Chondrocyte (in vitro differentiated cells): ENCODE measurements at regions not wholly inside any gene's neighbourhood (a gene's known extent, or its start where the extent isn't known, plus 50 kb on each side); places are given as distances from the start of the nearest gene placed in this dataset.

Source experiments
- DNase-seq: peaks from one replicate; pipeline ENCODE4 v3.0.0; 2021; ENCODE audit warnings: mixed read lengths, low spot score
- H3K27ac Mint-ChIP-seq: one replicate; pipeline ENCODE4 v1.8.0; 2021; ENCODE audit warnings: mild to moderate bottlenecking, moderate library complexity, mixed read lengths; ENCODE audit not compliant: unreplicated experiment
- H3K27me3 Mint-ChIP-seq: 2 replicates; pipeline ENCODE4 v1.8.0; 2021; ENCODE audit warnings: low read depth, mixed read lengths
- H3K36me3 Mint-ChIP-seq: 2 replicates; pipeline ENCODE4 v1.8.0; 2021; ENCODE audit warnings: low read depth, mixed read lengths
- H3K4me1 Mint-ChIP-seq: 2 replicates; pipeline ENCODE4 v1.8.0; 2021; ENCODE audit warnings: low read depth, mild to moderate bottlenecking, mixed read lengths
- H3K4me3 Mint-ChIP-seq: one replicate; pipeline ENCODE4 v1.8.0; 2021; ENCODE audit warnings: mild to moderate bottlenecking, moderate library complexity, mixed read lengths; ENCODE audit not compliant: unreplicated experiment
- H3K9me3 Mint-ChIP-seq: 2 replicates; pipeline ENCODE4 v1.8.0; 2021; ENCODE audit warnings: low read depth, mixed read lengths
- CTCF ChIP-seq: fragments of 200-600 bp; sonication (generic); IDR thresholded peaks from 2 replicates; pipeline ENCODE4 v1.5.0; 2021; ENCODE audit warnings: antibody characterized with exemption, mild to moderate bottlenecking, moderate library complexity

DNA sequence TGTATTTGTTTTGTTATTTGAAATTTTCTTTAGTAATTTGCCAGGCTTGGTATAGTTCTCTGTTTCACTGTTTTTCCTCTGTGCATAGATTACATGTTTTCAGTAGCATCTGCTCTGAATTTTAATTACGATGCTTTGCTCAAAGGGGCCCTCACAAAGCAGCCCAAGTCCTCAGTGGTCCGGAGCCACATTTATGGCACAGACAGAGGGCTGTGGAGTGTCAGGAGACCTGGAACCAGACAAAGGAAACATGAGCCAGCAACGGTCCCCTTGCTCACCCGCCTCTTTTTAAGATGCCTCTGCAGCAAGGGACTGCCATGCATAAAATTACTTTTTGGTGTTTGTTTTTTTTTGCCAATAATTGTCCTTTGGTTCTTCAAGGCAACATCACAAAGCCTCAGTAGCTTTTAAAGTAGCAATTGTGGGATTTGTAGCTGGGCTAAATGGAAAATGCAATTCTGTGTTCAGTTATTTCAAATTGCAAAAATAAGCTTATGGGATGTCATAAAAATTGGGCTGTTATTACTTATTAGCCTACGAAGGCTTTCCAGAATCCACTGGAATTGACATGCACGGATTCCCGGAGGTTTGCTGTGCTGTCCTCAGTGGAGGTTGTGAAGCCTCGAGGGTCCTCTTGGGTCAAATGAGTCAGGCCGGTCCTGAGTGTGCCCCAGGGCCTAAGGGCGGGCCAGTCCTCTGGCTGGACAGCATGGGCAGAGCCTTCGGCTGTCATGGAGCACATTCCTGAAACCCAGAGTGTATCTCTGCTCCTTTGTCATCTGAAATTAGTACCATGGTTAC is 422.8 kb downstream of the GLRX3 start:
- Mint-ChIP-seq H3K4me1 (no peaks in the 10 kb centered on the region), H3K36me3 (no peaks in the 10 kb centered on the region), H3K4me3 (no peak overlapping the region), H3K9me3 (peaks cover 22% of the 10 kb centered on the region), H3K27me3 (no peaks in the 10 kb centered on the region), H3K27ac (no peak overlapping the region)
- no peak for DNase-seq
- TF ChIP-seq CTCF, result no peak

GRCh38 chr10:130559547-130559880 is 423.3 kb downstream of the GLRX3 start:
- no peaks in the 10 kb centered on the region for H3K4me1 Mint-ChIP-seq
- peaks cover 27% of the 10 kb centered on the region for H3K9me3 Mint-ChIP-seq
- H3K27me3 Mint-ChIP-seq, result no peaks in the 10 kb centered on the region
- no peak for DNase-seq
- no peaks in the 10 kb centered on the region for H3K36me3 Mint-ChIP-seq
- H3K27ac Mint-ChIP-seq, result no peak overlapping the region
- H3K4me3 Mint-ChIP-seq, result no peak overlapping the region
- no peak for TF ChIP-seq CTCF

DNA sequence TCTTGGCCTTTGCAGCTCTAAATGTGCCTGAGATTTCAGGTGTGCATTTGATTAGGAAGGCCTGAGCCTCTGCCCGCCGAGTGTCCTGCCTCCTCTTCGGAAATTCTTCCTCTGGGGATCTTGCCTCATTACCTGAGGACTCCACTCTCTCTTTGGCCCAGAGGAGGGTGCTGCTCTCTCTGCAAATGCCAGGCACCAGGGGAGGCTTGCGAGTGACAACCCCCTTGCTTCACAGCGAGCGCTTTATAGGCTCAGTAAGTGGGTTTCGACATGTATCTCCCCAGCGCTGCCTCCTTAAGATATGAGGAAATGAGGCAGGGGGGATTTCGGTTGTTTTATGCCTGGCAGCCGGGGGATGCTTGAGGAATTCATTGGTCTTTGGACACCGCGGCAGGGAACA is 423.9 kb downstream of the GLRX3 start:
- Mint-ChIP-seq H3K4me3 (no peak overlapping the region), H3K27ac (no peak overlapping the region), H3K36me3 (no peaks in the 10 kb centered on the region), H3K4me1 (no peaks in the 10 kb centered on the region), H3K9me3 (peaks cover 25% of the 10 kb centered on the region), H3K27me3 (no peaks in the 10 kb centered on the region)
- DNase-seq, result no peak
- TF ChIP-seq CTCF, result no peak

DNA sequence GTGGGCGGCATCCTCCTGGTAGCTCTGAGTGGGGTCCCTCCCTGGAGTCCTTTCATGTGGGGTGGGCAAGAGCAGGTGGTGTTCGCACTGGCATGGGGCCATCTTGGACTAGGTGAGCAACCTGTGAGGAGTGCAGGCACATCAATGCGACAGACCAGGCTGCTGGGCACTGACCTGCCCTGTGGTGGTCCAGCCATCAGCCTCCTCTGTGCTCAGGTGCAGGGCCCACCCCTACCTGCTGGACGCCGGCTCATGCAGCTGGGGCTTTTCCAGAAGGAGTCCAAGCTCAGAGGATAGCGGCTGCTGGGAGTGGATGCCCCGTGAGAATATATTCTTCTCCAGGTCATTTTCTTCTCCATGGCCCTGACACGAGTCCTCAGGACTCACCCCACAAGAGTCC is 424.4 kb downstream of the GLRX3 start:
- H3K36me3 Mint-ChIP-seq, result no peaks in the 10 kb centered on the region
- H3K9me3 Mint-ChIP-seq, result peaks cover 21% of the 10 kb centered on the region
- no peak overlapping the region for H3K27ac Mint-ChIP-seq
- no peaks in the 10 kb centered on the region for H3K4me1 Mint-ChIP-seq
- no peaks in the 10 kb centered on the region for H3K27me3 Mint-ChIP-seq
- no peak overlapping the region for H3K4me3 Mint-ChIP-seq
- no peak for DNase-seq
- no peak for TF ChIP-seq CTCF

- Mint-ChIP-seq H3K4me3 (no peak overlapping the region), H3K4me1 (no peaks in the 10 kb centered on the region), H3K9me3 (peaks cover 19% of the 10 kb centered on the region), H3K27me3 (no peaks in the 10 kb centered on the region), H3K36me3 (no peaks in the 10 kb centered on the region), H3K27ac (no peak overlapping the region)
- no peak for DNase-seq
- no peak for TF ChIP-seq CTCF
Measured at GRCh38 chr10:130561681-130562080, 425.5 kb downstream of the GLRX3 start.
